ENCODE measurements at regions not wholly inside any gene's neighbourhood (a gene's known extent, or its start where the extent isn't known, plus 50 kb on each side); places are given as distances from the start of the nearest gene placed in this dataset.

- no peak for DNase-seq
Observed at GRCh38 chr18:56545464-56545863, 92.9 kb downstream of the TXNL1 start.

GRCh38 chr18:56542476-56542875 is 95.9 kb downstream of the TXNL1 start:
- DNase-seq = no peak

- no peak for DNase-seq
Observed at GRCh38 chr18:56541793-56542192, 96.6 kb downstream of the TXNL1 start.

GRCh38 chr18:56541340-56541739 is 97.1 kb downstream of the TXNL1 start:
- DNase-seq = no peak

- DNase-seq = no peak
Observed at GRCh38 chr18:56538746-56539145, 99.6 kb downstream of the TXNL1 start.

- no peak for DNase-seq
Observed at GRCh38 chr18:56532176-56532840, 106.1 kb downstream of the TXNL1 start.

GRCh38 chr18:56522816-56523215 is 115.6 kb downstream of the TXNL1 start:
- DNase-seq = no peak

- no peak for DNase-seq
Observed at GRCh38 chr18:56521263-56521662, 117.1 kb downstream of the TXNL1 start.

GRCh38 chr18:56517761-56518160 is 120.6 kb downstream of the TXNL1 start:
- no peak for DNase-seq

GRCh38 chr18:56517196-56517595 is 121.2 kb downstream of the TXNL1 start:
- DNase-seq = no peak

GRCh38 chr18:56516789-56517188 is 121.6 kb downstream of the TXNL1 start:
- DNase-seq = no peak

- DNase-seq = no peak
Observed at GRCh38 chr18:56515522-56515921, 122.9 kb downstream of the TXNL1 start.

GRCh38 chr18:56511996-56512395 is 126.4 kb downstream of the TXNL1 start:
- DNase-seq = no peak

- DNase-seq = no peak
Observed at GRCh38 chr18:56510108-56510507, 128.3 kb downstream of the TXNL1 start.

- no peak for DNase-seq
Observed at GRCh38 chr18:56509656-56510055, 128.7 kb downstream of the TXNL1 start.

- DNase-seq = no peak
Observed at GRCh38 chr18:56508370-56509036, 129.9 kb downstream of the TXNL1 start.

GRCh38 chr18:56505971-56506370 is 132.4 kb downstream of the TXNL1 start:
- no peak for DNase-seq

GRCh38 chr18:56505293-56505692 is 133.1 kb downstream of the TXNL1 start:
- no peak for DNase-seq

GRCh38 chr18:56501896-56502295 is 136.5 kb downstream of the TXNL1 start:
- DNase-seq = no peak

GRCh38 chr18:56495884-56496283 is 142.5 kb downstream of the TXNL1 start:
- DNase-seq = no peak

- no peak for DNase-seq
Observed at GRCh38 chr18:56493531-56493930, 144.9 kb downstream of the TXNL1 start.

GRCh38 chr18:56492136-56492535 is 146.3 kb downstream of the TXNL1 start:
- no peak for DNase-seq

GRCh38 chr18:56490942-56491341 is 147.4 kb downstream of the TXNL1 start:
- no peak for DNase-seq

GRCh38 chr18:56489893-56490292 is 148.5 kb downstream of the TXNL1 start:
- no peak for DNase-seq

- no peak for DNase-seq
Observed at GRCh38 chr18:56488739-56489138, 149.7 kb downstream of the TXNL1 start.
